CD4-positive, alpha-beta T cell treated with Interleukin-10 for 1 hour (primary cell): ENCODE measurements at regions not wholly inside any gene's neighbourhood (a gene's known extent, or its start where the extent isn't known, plus 50 kb on each side); places are given as distances from the start of the nearest gene placed in this dataset.

Experiments
- DNase-seq: peaks from one replicate; pipeline ENCODE4 v3.0.0-alpha.2; 2020

GRCh38 chr5:87853541-87853940 is 415.1 kb downstream of the TMEM161B start:
- DNase-seq: no peak

GRCh38 chr5:87851603-87852002 is 417.0 kb downstream of the TMEM161B start:
- no peak for DNase-seq

GRCh38 chr5:87850843-87851242 is 417.8 kb downstream of the TMEM161B start:
- DNase-seq: no peak

GRCh38 chr5:87845734-87846133 is 422.9 kb downstream of the TMEM161B start:
- no peak for DNase-seq

- DNase-seq: no peak
These were observed 423.8 kb downstream of the TMEM161B start for GRCh38 chr5:87844866-87845265.

GRCh38 chr5:87844449-87844848 is 424.2 kb downstream of the TMEM161B start:
- DNase-seq: no peak

GRCh38 chr5:87836696-87837095 is 424.0 kb upstream of the CCNH start:
- no peak for DNase-seq

- no peak for DNase-seq
These were observed 418.8 kb upstream of the CCNH start for GRCh38 chr5:87831499-87831898.

GRCh38 chr5:87829217-87829551 is 416.5 kb upstream of the CCNH start:
- no peak for DNase-seq

GRCh38 chr5:87828545-87829216 is 416.0 kb upstream of the CCNH start:
- no peak for DNase-seq

- no peak for DNase-seq
These were observed 414.8 kb upstream of the CCNH start for GRCh38 chr5:87827539-87827938.

GRCh38 chr5:87826507-87826906 is 413.8 kb upstream of the CCNH start:
- DNase-seq: no peak

GRCh38 chr5:87825583-87825982 is 412.9 kb upstream of the CCNH start:
- no peak for DNase-seq

GRCh38 chr5:87807783-87808182 is 395.1 kb upstream of the CCNH start:
- no peak for DNase-seq

- DNase-seq: no peak
These were observed 390.6 kb upstream of the CCNH start for GRCh38 chr5:87803352-87803751.

GRCh38 chr5:87791869-87792268 is 379.1 kb upstream of the CCNH start:
- DNase-seq: no peak

GRCh38 chr5:87788416-87788815 is 375.7 kb upstream of the CCNH start:
- no peak for DNase-seq

GRCh38 chr5:87787625-87788256 is 375.0 kb upstream of the CCNH start:
- DNase-seq: no peak

- DNase-seq: no peak
These were observed 374.4 kb upstream of the CCNH start for GRCh38 chr5:87787086-87787485.

- no peak for DNase-seq
These were observed 373.7 kb upstream of the CCNH start for GRCh38 chr5:87786471-87786870.

- DNase-seq: no peak
These were observed 373.0 kb upstream of the CCNH start for GRCh38 chr5:87785554-87786335.

- DNase-seq: no peak
These were observed 372.3 kb upstream of the CCNH start for GRCh38 chr5:87784879-87785495.

- DNase-seq: no peak
These were observed 371.6 kb upstream of the CCNH start for GRCh38 chr5:87784311-87784710.

- no peak for DNase-seq
These were observed 370.2 kb upstream of the CCNH start for GRCh38 chr5:87782916-87783315.
